GM18498 (cell line): ENCODE measurements at regions not wholly inside any gene's neighbourhood (a gene's known extent, or its start where the extent isn't known, plus 50 kb on each side); places are given as distances from the start of the nearest gene placed in this dataset.
"Not testable (repeated sequence)": the region's sequence is repeated elsewhere in the genome, so short reads cannot be mapped to it uniquely, and the experiment has no call there.

Experiments used
- ATAC-seq: cut with Tn5 transposase; IDR thresholded peaks from one replicate; pipeline ENCODE4 v1.9.1; 2021; ENCODE audit warnings: mild to moderate bottlenecking, moderate library complexity; ENCODE audit not compliant: unreplicated experiment

GRCh38 chr13:86253497-86253896 lies 454.3 kb upstream of the SLITRK6 start:
- ATAC-seq, result not testable (repeated sequence)

DNA sequence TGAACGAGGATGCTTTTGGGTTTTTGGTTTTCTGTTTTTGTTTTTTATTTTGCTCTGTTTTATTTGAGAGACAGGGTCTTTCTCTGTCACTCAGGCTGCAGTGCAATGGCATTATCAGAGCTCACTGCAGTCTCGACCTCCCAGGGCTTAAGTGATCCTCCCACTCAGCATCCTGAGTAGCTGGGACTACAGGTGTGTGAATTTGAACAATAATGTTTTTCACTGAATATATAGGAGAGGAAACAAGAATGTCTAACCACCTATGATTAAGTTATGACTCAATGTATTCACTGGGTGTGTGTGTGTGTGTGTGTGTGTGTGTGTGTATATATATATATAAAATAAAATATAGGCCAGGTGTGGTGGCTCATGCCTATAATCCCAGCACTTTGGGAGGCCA lies 456.6 kb upstream of the SLITRK6 start:
- not testable (repeated sequence) for ATAC-seq

GRCh38 chr13:86269511-86269910 lies 470.3 kb upstream of the SLITRK6 start:
- ATAC-seq, result no peak

GRCh38 chr13:86282442-86282841 lies 483.2 kb upstream of the SLITRK6 start:
- no peak for ATAC-seq

DNA sequence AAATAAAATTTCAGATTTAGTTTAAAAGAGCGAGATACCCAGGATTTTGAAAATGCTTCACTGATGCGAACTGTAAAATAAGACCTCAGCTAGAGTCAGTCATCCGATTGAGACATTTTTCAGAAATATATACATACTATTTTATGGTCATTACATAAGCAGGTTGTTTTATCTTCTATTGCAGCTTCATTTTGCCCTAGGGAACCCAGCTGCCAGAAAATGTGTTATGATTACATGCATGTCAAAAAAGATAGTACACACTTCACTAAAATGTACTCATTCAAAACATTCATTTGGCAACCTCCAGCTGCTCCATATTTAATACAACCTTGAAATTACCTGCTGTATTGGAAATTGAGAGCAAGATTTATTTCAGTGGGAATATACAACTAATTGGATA lies 483.8 kb upstream of the SLITRK6 start:
- ATAC-seq, result no peak

- no peak for ATAC-seq
Measured at GRCh38 chr13:86298725-86299124, 499.5 kb upstream of the SLITRK6 start.

GRCh38 chr13:86299128-86299527 lies 499.9 kb upstream of the SLITRK6 start:
- no peak for ATAC-seq

DNA sequence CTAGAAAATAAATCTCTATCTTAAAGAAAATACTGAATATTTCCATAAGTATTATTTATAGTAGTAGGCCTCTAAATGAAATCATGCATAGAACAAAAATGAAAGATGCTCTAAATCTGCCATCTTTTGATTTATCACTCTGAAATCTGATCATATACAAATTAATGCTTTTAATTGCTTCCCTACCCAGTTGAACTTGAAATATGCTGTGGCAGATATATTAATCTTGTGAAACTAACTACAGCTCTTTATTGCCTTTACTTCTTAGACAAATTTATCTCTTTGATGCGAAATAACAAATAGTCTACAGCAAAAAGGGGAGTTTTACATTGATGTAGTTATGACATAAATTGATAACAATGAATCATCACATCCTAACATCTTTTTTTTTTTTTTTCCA lies 510.7 kb upstream of the SLITRK6 start:
- no peak for ATAC-seq

DNA sequence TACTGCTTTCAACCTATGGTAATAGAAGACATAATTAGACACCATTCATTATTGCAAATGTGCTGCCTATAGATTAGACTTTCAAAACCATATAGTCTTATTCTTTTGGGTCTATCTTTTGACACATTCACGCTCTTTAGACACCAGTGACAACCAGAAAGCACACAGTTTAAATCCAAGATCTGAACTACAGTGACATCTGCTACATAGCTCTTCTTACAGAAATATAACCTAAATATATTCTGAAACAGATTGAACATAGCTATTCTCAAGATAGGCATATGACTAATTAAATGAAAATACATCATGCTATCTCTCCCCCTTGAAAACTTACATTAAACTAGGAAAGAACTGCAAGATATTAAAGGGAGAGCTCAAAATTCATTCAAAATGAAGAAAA lies 514.2 kb upstream of the SLITRK6 start:
- no peak for ATAC-seq

DNA sequence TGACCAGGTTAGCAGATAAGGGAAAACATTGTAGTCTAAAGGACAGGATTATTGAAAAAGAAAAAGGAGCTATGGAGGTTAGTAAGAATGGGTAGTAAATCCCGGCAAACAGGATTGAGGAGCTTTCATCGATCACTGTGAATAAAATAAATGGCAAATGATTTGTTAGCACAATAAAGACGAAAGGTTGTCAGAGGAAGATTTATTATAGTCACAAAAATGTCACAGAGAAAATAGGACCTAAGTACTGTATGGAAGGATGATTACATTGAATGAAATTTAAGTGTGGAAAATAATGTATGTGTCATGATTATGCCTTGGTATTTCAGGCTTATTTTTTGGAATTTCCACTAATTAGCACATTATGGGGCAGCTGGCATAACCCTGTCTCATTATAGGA lies 519.2 kb upstream of the SLITRK6 start:
- no peak for ATAC-seq

GRCh38 chr13:86324191-86324590 lies 525.0 kb upstream of the SLITRK6 start:
- no peak for ATAC-seq

GRCh38 chr13:86355301-86355700 lies 556.1 kb upstream of the SLITRK6 start:
- no peak for ATAC-seq

- ATAC-seq, result no peak
Measured at GRCh38 chr13:86357106-86357505, 557.9 kb upstream of the SLITRK6 start.

- ATAC-seq, result not testable (repeated sequence)
Measured at GRCh38 chr13:86363749-86364148, 564.5 kb upstream of the SLITRK6 start.

- no peak for ATAC-seq
Measured at GRCh38 chr13:86368924-86369323, 569.7 kb upstream of the SLITRK6 start.

DNA sequence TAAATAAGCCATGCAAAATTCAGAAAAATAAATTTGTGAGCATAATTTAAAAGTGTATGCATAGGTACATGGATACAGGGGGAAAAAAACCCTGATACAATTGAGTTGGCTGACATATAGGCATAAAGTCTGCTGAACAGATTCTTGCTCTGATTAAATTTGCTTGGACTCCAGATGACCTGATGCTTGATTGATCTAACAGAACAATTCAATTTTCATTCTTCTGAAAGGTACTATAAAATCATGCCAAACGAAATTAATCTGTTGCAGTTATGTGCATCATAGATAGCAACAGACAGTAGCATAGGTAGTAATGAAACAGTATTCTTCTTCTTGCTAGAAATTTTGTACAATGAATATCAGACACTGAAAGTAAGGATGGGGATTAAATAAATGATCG lies 578.2 kb upstream of the SLITRK6 start:
- ATAC-seq, result no peak

GRCh38 chr13:86378628-86379027 lies 579.4 kb upstream of the SLITRK6 start:
- no peak for ATAC-seq

DNA sequence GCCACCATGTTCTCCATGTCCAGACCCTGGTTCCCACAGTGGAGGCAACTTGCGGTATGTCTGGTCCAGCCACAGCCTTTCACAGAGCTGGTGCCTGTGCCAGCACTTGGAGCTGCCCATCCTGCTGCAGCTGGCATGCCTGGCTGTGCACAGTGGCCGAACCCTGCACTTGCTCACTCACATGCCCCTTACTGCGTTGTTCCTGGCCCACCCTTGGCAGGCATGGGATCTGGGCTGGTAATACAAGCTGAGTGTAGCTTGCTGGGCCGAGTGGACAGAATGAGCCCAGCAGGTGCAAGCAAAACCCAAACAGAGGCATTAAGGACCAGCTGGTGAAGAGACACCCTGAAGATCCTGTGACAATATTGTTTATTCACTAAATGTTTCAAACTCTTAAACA lies 583.9 kb upstream of the SLITRK6 start:
- no peak for ATAC-seq

DNA sequence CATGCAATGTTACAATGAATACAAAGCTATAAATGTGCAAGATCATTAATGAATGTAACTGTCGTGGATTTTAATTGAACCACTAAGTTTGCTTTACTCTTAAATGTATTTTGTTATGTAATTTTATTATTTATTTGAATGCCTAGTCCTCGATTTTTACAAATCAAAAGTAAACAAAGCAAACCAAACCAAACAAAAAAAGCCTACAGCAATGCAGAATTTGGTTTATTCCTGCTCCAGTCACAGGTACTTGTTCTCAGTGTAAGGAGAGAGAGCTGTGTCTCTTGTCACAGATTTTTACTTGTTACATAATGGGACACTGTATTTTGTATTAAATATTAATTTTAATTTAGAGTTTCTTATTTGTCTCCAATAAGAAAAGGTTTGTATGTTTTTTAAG lies 584.3 kb upstream of the SLITRK6 start:
- ATAC-seq, result no peak

- ATAC-seq, result no peak
Measured at GRCh38 chr13:86397635-86398034, 598.4 kb upstream of the SLITRK6 start.

DNA sequence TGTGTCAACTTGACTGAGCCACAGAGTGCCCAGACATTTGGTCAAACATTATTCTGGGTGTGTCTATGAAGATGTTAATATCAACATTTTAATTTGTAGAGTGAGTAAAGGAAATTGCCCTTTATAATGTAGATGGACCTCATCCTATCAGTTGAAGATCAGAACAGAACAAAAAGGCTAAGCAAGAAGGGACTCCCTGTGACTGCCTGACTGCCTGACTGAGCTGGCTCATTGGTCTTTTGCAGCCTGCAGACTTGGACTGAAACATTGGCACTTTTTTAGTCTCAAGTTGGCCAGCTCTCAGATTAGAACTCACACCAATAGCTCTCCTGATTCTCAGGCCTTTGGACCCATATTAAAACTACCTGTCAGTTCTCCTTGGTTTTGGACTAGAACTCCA lies 600.4 kb upstream of the SLITRK6 start:
- ATAC-seq, result no peak

DNA sequence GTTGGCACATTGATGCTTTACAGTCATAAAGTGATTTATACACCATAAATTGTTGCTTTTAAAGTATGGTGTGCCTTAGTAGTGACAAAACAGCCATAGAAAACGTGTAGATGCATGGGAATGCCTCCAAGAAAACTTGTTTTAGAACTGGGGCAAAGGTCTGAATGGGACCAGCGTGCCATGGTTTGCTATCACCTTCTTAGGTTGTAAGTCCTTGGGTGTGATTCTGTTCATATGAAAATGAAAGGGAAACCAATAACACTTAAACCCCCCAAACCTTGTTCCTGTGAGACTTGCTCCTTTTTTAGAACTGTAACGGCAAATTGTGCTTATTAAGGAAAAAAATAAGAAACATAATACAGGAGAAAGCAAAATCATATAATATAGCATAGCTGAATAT lies 603.3 kb upstream of the SLITRK6 start:
- no peak for ATAC-seq

GRCh38 chr13:86403181-86403580 lies 604.0 kb upstream of the SLITRK6 start:
- no peak for ATAC-seq
